ENCODE measurements at regions not wholly inside any gene's neighbourhood (a gene's known extent, or its start where the extent isn't known, plus 50 kb on each side); places are given as distances from the start of the nearest gene placed in this dataset.
A peak's percentile ranks its signal among the peaks of the same experiment; 100 is the strongest.

- Histone ChIP-seq H3K4me3 (ENCODE audit: low read depth, low read length) (no peak overlapping the region), H3K9me3 (ENCODE audit: control insufficient read depth, insufficient read depth, low read length) (no peaks in the 10 kb centered on the region), H3K27ac (ENCODE audit: low read depth, low read length) (no peak overlapping the region), H3K4me1 (ENCODE audit: control insufficient read depth, insufficient read depth, low read length) (no peaks in the 10 kb centered on the region), H3K36me3 (ENCODE audit: control insufficient read depth, insufficient read depth, low read length) (no peaks in the 10 kb centered on the region), H3K27me3 (ENCODE audit: control insufficient read depth, insufficient read depth, low read length) (no peaks in the 10 kb centered on the region)
- DNase-seq (ENCODE audit: low read depth in 4 of 6, low spot score in 6 of 6): no peak
These were observed 486.6 kb upstream of the CDH11 start for GRCh38 chr16:65608455-65608854.

- no peak overlapping the region for H3K27ac ChIP-seq (ENCODE audit: low read depth, low read length)
- H3K4me1 ChIP-seq (ENCODE audit: control insufficient read depth, insufficient read depth, low read length): no peaks in the 10 kb centered on the region
- DNase-seq (ENCODE audit: low read depth in 4 of 6, low spot score in 6 of 6): no peak
- H3K36me3 ChIP-seq (ENCODE audit: control insufficient read depth, insufficient read depth, low read length): no peaks in the 10 kb centered on the region
- H3K4me3 ChIP-seq (ENCODE audit: low read depth, low read length): no peak overlapping the region
- WGBS (ENCODE audit: insufficient coverage): no CpG with 5 or more reads among the region's 3 CpGs
- no peaks in the 10 kb centered on the region for H3K9me3 ChIP-seq (ENCODE audit: control insufficient read depth, insufficient read depth, low read length)
- H3K27me3 ChIP-seq (ENCODE audit: control insufficient read depth, insufficient read depth, low read length): no peaks in the 10 kb centered on the region
These were observed 482.9 kb upstream of the CDH11 start for GRCh38 chr16:65604771-65605170.

- H3K9me3 ChIP-seq (ENCODE audit: control insufficient read depth, insufficient read depth, low read length): no peaks in the 10 kb centered on the region
- DNase-seq (ENCODE audit: low read depth in 4 of 6, low spot score in 6 of 6): no peak
- no CpG with 5 or more reads among the region's 3 CpGs for WGBS (ENCODE audit: insufficient coverage)
- H3K27me3 ChIP-seq (ENCODE audit: control insufficient read depth, insufficient read depth, low read length): no peaks in the 10 kb centered on the region
- H3K4me3 ChIP-seq (ENCODE audit: low read depth, low read length): no peak overlapping the region
- H3K36me3 ChIP-seq (ENCODE audit: control insufficient read depth, insufficient read depth, low read length): no peaks in the 10 kb centered on the region
- no peak overlapping the region for H3K27ac ChIP-seq (ENCODE audit: low read depth, low read length)
- H3K4me1 ChIP-seq (ENCODE audit: control insufficient read depth, insufficient read depth, low read length): peaks cover 3% of the 10 kb centered on the region
These were observed 479.9 kb upstream of the CDH11 start for GRCh38 chr16:65601781-65602180.

GRCh38 chr16:65600629-65601028 is 478.8 kb upstream of the CDH11 start:
- Histone ChIP-seq H3K4me3 (ENCODE audit: low read depth, low read length) (no peak overlapping the region), H3K27me3 (ENCODE audit: control insufficient read depth, insufficient read depth, low read length) (no peaks in the 10 kb centered on the region), H3K9me3 (ENCODE audit: control insufficient read depth, insufficient read depth, low read length) (no peaks in the 10 kb centered on the region), H3K27ac (ENCODE audit: low read depth, low read length) (no peak overlapping the region), H3K36me3 (ENCODE audit: control insufficient read depth, insufficient read depth, low read length) (no peaks in the 10 kb centered on the region), H3K4me1 (ENCODE audit: control insufficient read depth, insufficient read depth, low read length) (peaks cover 3% of the 10 kb centered on the region)
- WGBS (ENCODE audit: insufficient coverage): no CpG with 5 or more reads among the region's 3 CpGs
- no peak for DNase-seq (ENCODE audit: low read depth in 4 of 6, low spot score in 6 of 6)

GRCh38 chr16:65600046-65600445 is 478.2 kb upstream of the CDH11 start:
- Histone ChIP-seq H3K36me3 (ENCODE audit: control insufficient read depth, insufficient read depth, low read length) (no peaks in the 10 kb centered on the region), H3K4me3 (ENCODE audit: low read depth, low read length) (no peak overlapping the region), H3K9me3 (ENCODE audit: control insufficient read depth, insufficient read depth, low read length) (no peaks in the 10 kb centered on the region), H3K4me1 (ENCODE audit: control insufficient read depth, insufficient read depth, low read length) (peaks cover 3% of the 10 kb centered on the region), H3K27ac (ENCODE audit: low read depth, low read length) (no peak overlapping the region), H3K27me3 (ENCODE audit: control insufficient read depth, insufficient read depth, low read length) (no peaks in the 10 kb centered on the region)
- no peak for DNase-seq (ENCODE audit: low read depth in 4 of 6, low spot score in 6 of 6)
- WGBS (ENCODE audit: insufficient coverage): 73% methylated on average over 3 of the region's 4 CpGs

GRCh38 chr16:65598621-65599020 is 476.8 kb upstream of the CDH11 start:
- H3K27ac ChIP-seq (ENCODE audit: low read depth, low read length): no peak overlapping the region
- H3K27me3 ChIP-seq (ENCODE audit: control insufficient read depth, insufficient read depth, low read length): no peaks in the 10 kb centered on the region
- no peaks in the 10 kb centered on the region for H3K9me3 ChIP-seq (ENCODE audit: control insufficient read depth, insufficient read depth, low read length)
- no peaks in the 10 kb centered on the region for H3K36me3 ChIP-seq (ENCODE audit: control insufficient read depth, insufficient read depth, low read length)
- peaks cover 3% of the 10 kb centered on the region for H3K4me1 ChIP-seq (ENCODE audit: control insufficient read depth, insufficient read depth, low read length)
- peak in 2 of 6 donors; percentile 55 to 61 for DNase-seq (ENCODE audit: low read depth in 4 of 6, low spot score in 6 of 6)
- whole genome bisulfite sequencing (ENCODE audit: insufficient coverage): 20% methylated on average over 2 of the region's 3 CpGs
- H3K4me3 ChIP-seq (ENCODE audit: low read depth, low read length): no peak overlapping the region

- no peaks in the 10 kb centered on the region for H3K27me3 ChIP-seq (ENCODE audit: control insufficient read depth, insufficient read depth, low read length)
- 75% methylated on average over 2 of the region's 3 CpGs for WGBS (ENCODE audit: insufficient coverage)
- no peaks in the 10 kb centered on the region for H3K9me3 ChIP-seq (ENCODE audit: control insufficient read depth, insufficient read depth, low read length)
- no peak for DNase-seq (ENCODE audit: low read depth in 4 of 6, low spot score in 6 of 6)
- H3K36me3 ChIP-seq (ENCODE audit: control insufficient read depth, insufficient read depth, low read length): no peaks in the 10 kb centered on the region
- H3K4me1 ChIP-seq (ENCODE audit: control insufficient read depth, insufficient read depth, low read length): peaks cover 3% of the 10 kb centered on the region
- H3K27ac ChIP-seq (ENCODE audit: low read depth, low read length): no peak overlapping the region
- no peak overlapping the region for H3K4me3 ChIP-seq (ENCODE audit: low read depth, low read length)
These were observed 461.6 kb upstream of the CDH11 start for GRCh38 chr16:65583498-65583897.

GRCh38 chr16:65579050-65579449 is 457.2 kb upstream of the CDH11 start:
- WGBS (ENCODE audit: insufficient coverage): 56% methylated on average over 6 of the region's 6 CpGs
- no peak overlapping the region for H3K27ac ChIP-seq (ENCODE audit: low read depth, low read length)
- H3K4me1 ChIP-seq (ENCODE audit: control insufficient read depth, insufficient read depth, low read length): peaks cover 3% of the 10 kb centered on the region
- H3K27me3 ChIP-seq (ENCODE audit: control insufficient read depth, insufficient read depth, low read length): no peaks in the 10 kb centered on the region
- no peaks in the 10 kb centered on the region for H3K36me3 ChIP-seq (ENCODE audit: control insufficient read depth, insufficient read depth, low read length)
- no peak for DNase-seq (ENCODE audit: low read depth in 4 of 6, low spot score in 6 of 6)
- no peak overlapping the region for H3K4me3 ChIP-seq (ENCODE audit: low read depth, low read length)
- H3K9me3 ChIP-seq (ENCODE audit: control insufficient read depth, insufficient read depth, low read length): no peaks in the 10 kb centered on the region

GRCh38 chr16:65576631-65577030 is 454.8 kb upstream of the CDH11 start:
- Histone ChIP-seq H3K27ac (ENCODE audit: low read depth, low read length) (no peak overlapping the region), H3K9me3 (ENCODE audit: control insufficient read depth, insufficient read depth, low read length) (no peaks in the 10 kb centered on the region), H3K4me3 (ENCODE audit: low read depth, low read length) (no peak overlapping the region), H3K27me3 (ENCODE audit: control insufficient read depth, insufficient read depth, low read length) (no peaks in the 10 kb centered on the region), H3K36me3 (ENCODE audit: control insufficient read depth, insufficient read depth, low read length) (no peaks in the 10 kb centered on the region), H3K4me1 (ENCODE audit: control insufficient read depth, insufficient read depth, low read length) (peaks cover 3% of the 10 kb centered on the region)
- no peak for DNase-seq (ENCODE audit: low read depth in 4 of 6, low spot score in 6 of 6)
- 82% methylated on average over 9 of the region's 10 CpGs for WGBS (ENCODE audit: insufficient coverage)

GRCh38 chr16:65576139-65576538 is 454.3 kb upstream of the CDH11 start:
- 100% methylated on average over 2 of the region's 11 CpGs for WGBS (ENCODE audit: insufficient coverage)
- Histone ChIP-seq H3K4me3 (ENCODE audit: low read depth, low read length) (no peak overlapping the region), H3K27ac (ENCODE audit: low read depth, low read length) (no peak overlapping the region), H3K9me3 (ENCODE audit: control insufficient read depth, insufficient read depth, low read length) (no peaks in the 10 kb centered on the region), H3K27me3 (ENCODE audit: control insufficient read depth, insufficient read depth, low read length) (no peaks in the 10 kb centered on the region), H3K4me1 (ENCODE audit: control insufficient read depth, insufficient read depth, low read length) (peaks cover 3% of the 10 kb centered on the region), H3K36me3 (ENCODE audit: control insufficient read depth, insufficient read depth, low read length) (no peaks in the 10 kb centered on the region)
- no peak for DNase-seq (ENCODE audit: low read depth in 4 of 6, low spot score in 6 of 6)
